HepG2 (cell line): ENCODE measurements at regions not wholly inside any gene's neighbourhood (a gene's known extent, or its start where the extent isn't known, plus 50 kb on each side); places are given as distances from the start of the nearest gene placed in this dataset.

Experiments used
- ATAC-seq: fragments of 200-7000 bp; cut with Tn5 transposase; 3 replicates; pipeline ENCODE4 v1.9.1; 2020; ENCODE audit warnings: mild to moderate bottlenecking, moderate library complexity
- BruUV-seq: library from RNA; stranded (reverse); fragments of 400-500 nt; replicated peaks from 2 replicates; lab custom pipeline; 2021; lab: Mats Ljungman, UMichigan
- CTCF ChIA-PET: fragments of 300-600 bp; formaldehyde crosslinking; extraction: SDS; loops from one replicate; lab custom pipeline; 2021; ENCODE audit warnings: low total read pairs, inconsistent platforms, low intra/inter-chr PET ratio; lab: Yijun Ruan, JAX
- POLR2A ChIA-PET: fragments of 350-600 bp; sonication (Branson Sonifier 250); formaldehyde crosslinking; loops from one replicate; lab custom pipeline; 2020; ENCODE audit warnings: antibody characterized with exemption, inconsistent platforms; lab: Yijun Ruan, JAX
- DNase-seq: peaks from one replicate; pipeline ENCODE4 v3.0.0-alpha.2; 2015; ENCODE audit warnings: low spot score
- FAIRE-seq: peaks from 3 replicates; lab custom pipeline; 2011; peaks lifted over from hg19 to GRCh38; lab: Jason Lieb, UNC
- H2AFZ ChIP-seq: one replicate; pipeline ENCODE4 v1.6.1; 2011; ENCODE audit warnings: low read length, inconsistent platforms
- H3K27ac ChIP-seq: fragments of 300-600 bp; 3 replicates; pipeline ENCODE4 v1.8.0; 2011; ENCODE audit warnings: mixed run types, mild to moderate bottlenecking, mixed read lengths, low read length, inconsistent platforms; ENCODE audit not compliant: insufficient read depth; ENCODE audit errors: extremely low read length
- H3K27me3 ChIP-seq, 2 experiments: fragments of 200-600 bp in 1 of 2; 2 replicates in 1 of 2; 3 replicates in 1 of 2; pipeline versions ENCODE4 v1.6.0 to v1.8.0; 2011; ENCODE audit warnings: low read length in 2 of 2, mild to moderate bottlenecking in 2 of 2, moderate library complexity in 2 of 2, inconsistent platforms in 1 of 2; ENCODE audit not compliant: insufficient read depth in 2 of 2, control insufficient read depth in 1 of 2
- H3K36me3 ChIP-seq, 2 experiments: fragments of 200-600 bp in 1 of 2; replicated peaks in 1 of 2; 2 replicates in 1 of 2; 3 replicates in 1 of 2; pipeline versions ENCODE4 v1.5.1 to v1.8.0; 2011; ENCODE audit warnings: low read length in 2 of 2, inconsistent platforms in 1 of 2; ENCODE audit not compliant: insufficient read depth in 2 of 2, control insufficient read depth in 1 of 2
- H3K4me1 ChIP-seq: 2 replicates; pipeline ENCODE4 v1.5.1; 2012; ENCODE audit warnings: low read length, inconsistent platforms; ENCODE audit not compliant: insufficient read depth
- H3K4me2 ChIP-seq: 2 replicates; pipeline ENCODE4 v1.6.0; 2011; ENCODE audit warnings: low read depth, low read length, inconsistent platforms
- H3K4me3 ChIP-seq, 3 experiments: fragments of 200-600 bp in 1 of 3; sonication (generic), shearing (Covaris generic) in 1 of 3; replicated peaks in 1 of 3; 2 replicates each; pipeline ENCODE4 v1.5.1; 2011 to 2016; ENCODE audit warnings: low read length in 3 of 3, inconsistent platforms in 2 of 3, low read depth in 2 of 3, mild to moderate bottlenecking in 2 of 3, control low read depth in 1 of 3, mixed read lengths in 1 of 3; ENCODE audit not compliant: insufficient read depth in 1 of 3
- H3K79me2 ChIP-seq: one replicate; pipeline ENCODE4 v1.6.1; 2011; ENCODE audit warnings: low read length, inconsistent platforms; ENCODE audit not compliant: insufficient read depth
- H3K9ac ChIP-seq: 2 replicates; pipeline ENCODE4 v1.6.0; 2011; ENCODE audit warnings: mild to moderate bottlenecking, low read depth, low read length, inconsistent platforms; ENCODE audit not compliant: insufficient read depth
- H3K9me3 ChIP-seq: 2 replicates; pipeline ENCODE4 v1.5.1; 2012; ENCODE audit warnings: mild to moderate bottlenecking, low read length
- H4K20me1 ChIP-seq: 2 replicates; pipeline ENCODE4 v1.6.0; 2011; ENCODE audit warnings: inconsistent platforms, mild to moderate bottlenecking, low read length, moderate library complexity; ENCODE audit not compliant: insufficient read depth
- BCL3 ChIP-seq: sonication (generic); formaldehyde crosslinking; IDR thresholded peaks from 2 replicates; pipeline ENCODE4 v1.5.1; 2020; ENCODE audit warnings: mild to moderate bottlenecking, missing genetic modification reagents, moderate library complexity
- CERS6 ChIP-seq: sonication (generic); formaldehyde crosslinking; IDR thresholded peaks from 2 replicates; pipeline ENCODE4 v1.5.0; 2020; ENCODE audit warnings: missing genetic modification reagents
- HOXA9 ChIP-seq: sonication (generic); formaldehyde crosslinking; IDR thresholded peaks from 2 replicates; pipeline ENCODE4 v1.8.1; 2022; ENCODE audit warnings: missing genetic modification reagents, mild to moderate bottlenecking, moderate library complexity, borderline replicate concordance
- KAT7 ChIP-seq: IDR thresholded peaks from 2 replicates; pipeline ENCODE4 v1.6.1; 2018; ENCODE audit warnings: borderline replicate concordance, missing compliant biosample characterization
- NFATC3 ChIP-seq: sonication (generic); formaldehyde crosslinking; IDR thresholded peaks from 2 replicates; pipeline ENCODE4 v1.5.1; 2020; ENCODE audit warnings: mild to moderate bottlenecking, missing genetic modification reagents
- REPIN1 ChIP-seq: sonication (generic); formaldehyde crosslinking; IDR thresholded peaks from 2 replicates; pipeline ENCODE4 v1.8.0; 2022; ENCODE audit warnings: missing genetic modification reagents, low read depth, mild to moderate bottlenecking, borderline replicate concordance
- TAF15 ChIP-seq: fragments of 200-400 bp; formaldehyde crosslinking; IDR thresholded peaks from one replicate; pipeline ENCODE4 v1.6.1; 2018; ENCODE audit warnings: mild to moderate bottlenecking, low read depth, low read length; ENCODE audit not compliant: poor library complexity, severe bottlenecking
- TBP ChIP-seq: sonication (generic); formaldehyde crosslinking; IDR thresholded peaks from 2 replicates; pipeline ENCODE4 v1.5.0; 2020; ENCODE audit warnings: missing genetic modification reagents
- YEATS2 ChIP-seq: sonication (generic); formaldehyde crosslinking; IDR thresholded peaks from 2 replicates; pipeline ENCODE4 v1.4.0; 2020; ENCODE audit warnings: missing genetic modification reagents, borderline replicate concordance
- ZIK1 ChIP-seq: sonication (generic); formaldehyde crosslinking; IDR thresholded peaks from 2 replicates; pipeline ENCODE4 v1.5.0; 2020; ENCODE audit warnings: mild to moderate bottlenecking, low read depth, missing genetic modification reagents, borderline replicate concordance
- ZMAT3 ChIP-seq: sonication (generic); formaldehyde crosslinking; conservative IDR thresholded peaks from 2 replicates; pipeline ENCODE4 v1.7.0; 2021; ENCODE audit warnings: missing genetic modification reagents
- ZNF382 ChIP-seq: sonication (generic); formaldehyde crosslinking; IDR thresholded peaks from 2 replicates; pipeline ENCODE4 v1.5.0; 2020; ENCODE audit warnings: missing genetic modification reagents, mild to moderate bottlenecking, borderline replicate concordance
- ZNF503 ChIP-seq: sonication (generic); formaldehyde crosslinking; IDR thresholded peaks from 2 replicates; pipeline ENCODE4 v1.4.0; 2020; ENCODE audit warnings: missing genetic modification reagents
- ZNF558 ChIP-seq: sonication (generic); formaldehyde crosslinking; IDR thresholded peaks from 2 replicates; pipeline ENCODE4 v1.9.0; 2022; ENCODE audit warnings: mild to moderate bottlenecking, missing genetic modification reagents, borderline replicate concordance
- ZNF629 ChIP-seq: sonication (generic); formaldehyde crosslinking; conservative IDR thresholded peaks from 2 replicates; pipeline ENCODE4 v1.5.0; 2020; ENCODE audit warnings: missing genetic modification reagents
- ZNF740 ChIP-seq: sonication (generic); formaldehyde crosslinking; IDR thresholded peaks from 2 replicates; pipeline ENCODE4 v1.4.0; 2020; ENCODE audit warnings: missing genetic modification reagents
- ZNF75D ChIP-seq: sonication (generic); formaldehyde crosslinking; IDR thresholded peaks from 2 replicates; pipeline ENCODE4 v1.8.1; 2023; ENCODE audit warnings: missing genetic modification reagents, mild to moderate bottlenecking, borderline replicate concordance
- WGBS: methylation state at CpG from one replicate; pipeline ENCODE4 v1.1.6; 2017; ENCODE audit warnings: low lambda C conversion rate; 5-methylcytosine and 5-hydroxymethylcytosine counted together
- in situ Hi-C: cut with HindIII; loops from 2 replicates; pipeline ENCODE4 v1.10.0; 2017; ENCODE audit warnings: low pct_unique_long_range_greater_than_20kb; ENCODE audit not compliant: extremely low pct_ligation_motif_present
- intact Hi-C: fragments of 100-400 bp; cut with micrococcal nuclease; formaldehyde crosslinking; loops from one replicate; pipeline ENCODE4 v1.10.0; 2022; ENCODE audit not compliant: unreplicated experiment

- Histone ChIP-seq H3K36me3 (no peaks in the 10 kb centered on the region), H3K4me3 (no peak overlapping the region), H4K20me1 (no peaks in the 10 kb centered on the region), H3K4me2 (no peak overlapping the region), H3K27me3 (no peaks in the 10 kb centered on the region), H3K9ac (no peak overlapping the region), H3K27ac (no peak overlapping the region), H2AFZ (no peak overlapping the region), H3K79me2 (no peaks in the 10 kb centered on the region), H3K4me1 (peaks cover 15% of the 10 kb centered on the region; the same call in 1 of the 2 replicates), H3K9me3 (peaks cover 25% of the 10 kb centered on the region)
- in situ Hi-C loops (no loop called here), intact Hi-C loops (no loop called here)
- BruUV-seq = no TSS peak
- FAIRE-seq (no peak), DNase-seq (no peak), ATAC-seq (no peak; the same call in 2 of the 3 replicates)
- 7% methylated on average over 2 of the region's 2 CpGs for whole genome bisulfite sequencing
- CTCF ChIA-PET = no interaction called here
- POLR2A ChIA-PET = no interaction called here
- TF ChIP-seq ZNF75D (CRISPR knock-in tag) (no peak), ZMAT3 (no peak), CERS6 (CRISPR knock-in tag) (no peak), ZIK1 (CRISPR knock-in tag) (no peak), KAT7 (CRISPR knock-in tag) (no peak), YEATS2 (CRISPR knock-in tag) (no peak), ZNF740 (CRISPR knock-in tag) (no peak), ZNF629 (CRISPR knock-in tag) (no peak), ZNF382 (no peak), ZNF503 (CRISPR knock-in tag) (no peak), TAF15 (no peak), REPIN1 (CRISPR knock-in tag) (no peak), NFATC3 (CRISPR knock-in tag) (no peak), TBP (no peak), ZNF558 (CRISPR knock-in tag) (no peak), BCL3 (CRISPR knock-in tag) (no peak), HOXA9 (CRISPR knock-in tag) (no peak)
Measured at GRCh38 chr2:200147371-200147770, 159.1 kb upstream of the SPATS2L start.
